ENCODE measurements at regions not wholly inside any gene's neighbourhood (a gene's known extent, or its start where the extent isn't known, plus 50 kb on each side); places are given as distances from the start of the nearest gene placed in this dataset.
A peak's percentile ranks its signal among the peaks of the same experiment; 100 is the strongest.

GRCh38 chr2:234691968-234692955 is 195.4 kb upstream of the ARL4C start:
- no peak for DNase-seq

GRCh38 chr2:234691214-234691575 is 194.3 kb upstream of the ARL4C start:
- DNase-seq: no peak

DNA sequence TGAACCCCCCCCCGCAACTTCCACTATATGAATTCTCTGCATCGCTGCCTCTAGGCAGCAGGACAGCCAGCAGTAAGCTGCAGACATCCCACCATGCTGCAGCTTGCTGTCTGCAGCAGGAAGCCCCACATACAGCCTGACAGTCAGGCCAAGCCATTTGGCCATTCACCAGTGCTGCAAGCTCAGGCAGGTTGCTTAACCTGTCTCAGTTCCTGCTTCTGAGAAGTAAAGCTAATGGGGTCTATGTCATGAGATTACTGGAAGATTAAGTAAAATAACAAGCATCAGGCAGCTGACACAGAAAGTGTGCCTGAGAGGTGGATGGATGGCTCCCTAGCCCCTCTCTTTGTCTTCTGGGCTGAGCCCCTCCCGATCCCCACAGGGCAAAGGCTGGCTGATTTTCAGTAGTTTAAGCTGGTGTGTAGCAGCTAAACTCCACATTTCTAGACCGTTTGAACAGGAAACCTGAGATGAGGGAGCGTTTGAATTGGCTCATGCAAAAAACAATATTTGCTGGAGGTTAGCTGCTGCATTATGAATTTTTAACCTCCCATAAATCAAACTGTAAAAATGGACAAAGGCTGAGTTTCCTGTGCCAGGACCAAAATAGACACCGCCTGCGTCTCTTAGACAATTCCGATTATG is 193.8 kb upstream of the ARL4C start:
- DNase-seq: peak; percentile 52

DNA sequence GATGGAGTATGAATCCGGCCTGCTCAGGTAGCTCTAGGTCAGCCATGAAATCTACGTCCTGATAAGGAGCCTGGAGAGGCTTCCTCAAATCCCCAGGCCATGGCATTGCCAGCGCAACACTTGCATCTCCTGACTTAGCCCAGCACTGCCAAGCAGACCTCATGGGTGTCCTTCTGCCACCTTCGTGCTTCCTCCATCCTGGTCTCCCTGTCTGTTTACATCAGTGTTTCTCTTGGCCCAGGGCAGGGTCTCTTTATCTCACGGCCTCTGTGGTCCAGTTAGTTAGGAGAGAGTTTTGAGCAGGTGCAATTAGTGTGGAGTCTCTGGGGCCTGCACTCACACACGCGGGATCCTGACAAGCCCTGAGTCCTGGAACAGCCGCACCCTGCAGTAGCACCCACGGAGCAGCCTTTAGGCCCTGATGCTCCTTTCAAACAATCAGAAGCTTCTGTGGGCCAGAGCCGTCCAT is 193.1 kb upstream of the ARL4C start:
- DNase-seq: no peak

DNA sequence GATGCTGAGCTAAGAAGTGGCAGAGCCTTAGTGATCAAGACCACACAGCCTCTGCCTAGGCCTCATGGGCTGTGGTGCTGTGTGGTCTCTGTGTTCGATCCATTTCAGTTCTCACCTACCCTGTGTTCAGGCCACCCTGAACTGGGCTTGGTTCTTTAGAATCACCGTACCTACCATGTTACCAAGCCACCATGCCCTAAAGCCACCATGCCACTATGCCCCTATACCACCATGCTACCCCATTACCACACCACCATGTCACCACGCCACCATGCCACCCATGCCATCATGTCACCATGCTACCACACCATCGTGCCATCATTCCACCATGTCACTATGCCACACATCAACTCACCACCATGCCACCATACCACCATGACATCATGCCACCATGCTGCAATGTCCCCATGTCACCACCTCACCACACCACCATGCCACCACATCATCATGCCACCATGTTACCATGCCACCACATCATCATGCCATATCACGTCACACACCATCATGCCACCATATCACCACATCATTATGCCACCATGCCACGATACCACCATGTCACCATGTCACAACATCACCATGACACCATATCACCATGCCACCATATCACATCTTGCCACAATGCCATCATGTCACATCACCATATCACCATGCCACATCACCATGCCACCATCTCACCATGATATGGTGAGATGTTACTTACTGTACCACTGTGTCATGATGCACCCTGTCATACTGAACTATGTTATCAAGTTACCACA is 191.0 kb upstream of the ARL4C start:
- no peak for DNase-seq

DNA sequence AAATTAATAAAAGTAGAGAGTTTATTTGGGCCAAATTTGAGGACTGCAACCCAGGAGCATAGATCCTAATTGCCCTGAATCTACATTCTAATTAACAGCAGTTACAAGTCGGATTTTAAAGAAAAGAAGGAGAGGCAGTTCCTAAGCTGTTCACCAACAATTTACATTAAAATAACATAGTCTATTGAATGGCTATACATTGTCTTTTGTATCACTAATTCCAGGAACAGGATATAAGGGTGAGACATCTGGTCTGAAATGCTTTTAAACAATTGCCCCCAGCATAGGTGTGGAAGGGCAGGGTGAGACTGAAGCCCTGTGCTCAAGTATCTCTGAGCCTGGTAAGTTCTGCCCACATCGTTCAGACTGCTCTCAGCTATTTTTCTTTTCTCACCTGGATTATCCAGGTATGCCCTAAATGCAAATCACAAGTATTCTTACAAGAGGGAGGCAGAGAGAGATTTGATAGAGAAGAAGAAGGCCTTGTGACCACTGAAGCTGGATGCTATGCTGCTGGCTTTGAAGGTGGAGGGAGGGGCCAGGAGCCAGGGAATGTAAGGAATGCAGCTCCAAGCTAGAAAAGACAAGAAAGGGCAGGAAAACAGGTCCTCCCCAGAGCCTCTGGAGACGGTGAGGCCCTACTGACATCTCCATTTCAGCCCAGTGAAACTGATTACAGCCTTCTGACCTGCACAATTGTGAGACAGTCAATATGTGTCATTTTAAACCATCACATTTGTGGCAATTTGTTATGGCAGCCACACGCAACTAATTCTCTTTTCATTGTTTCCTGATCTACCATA is 189.4 kb upstream of the ARL4C start:
- DNase-seq: no peak

DNA sequence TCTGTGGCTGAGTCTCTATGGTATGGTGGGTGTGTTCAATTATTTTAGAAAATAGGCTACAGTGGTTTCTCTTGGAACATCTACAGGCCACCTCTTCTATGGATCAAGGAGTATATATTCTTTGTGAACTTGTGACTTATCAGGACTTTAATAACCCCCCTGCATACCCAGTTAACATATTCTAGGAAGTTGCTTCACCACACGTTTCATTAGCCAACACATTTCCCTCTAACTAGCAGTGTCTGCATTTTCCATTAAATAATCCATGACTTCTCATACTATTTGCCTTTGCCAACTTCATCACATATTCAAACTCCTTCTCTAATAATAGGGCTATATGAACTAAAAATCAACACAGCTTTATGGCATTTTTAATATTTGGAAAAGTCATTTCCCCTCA is 187.6 kb upstream of the ARL4C start:
- DNase-seq: no peak

- no peak for DNase-seq
Observed at GRCh38 chr2:234683950-234684349, 187.1 kb upstream of the ARL4C start.

GRCh38 chr2:234682492-234683228 is 185.8 kb upstream of the ARL4C start:
- no peak for DNase-seq

GRCh38 chr2:234680688-234681619 is 184.1 kb upstream of the ARL4C start:
- DNase-seq: no peak

GRCh38 chr2:234679741-234680687 is 183.1 kb upstream of the ARL4C start:
- DNase-seq: no peak

- no peak for DNase-seq
Observed at GRCh38 chr2:234679301-234679740, 182.4 kb upstream of the ARL4C start.

DNA sequence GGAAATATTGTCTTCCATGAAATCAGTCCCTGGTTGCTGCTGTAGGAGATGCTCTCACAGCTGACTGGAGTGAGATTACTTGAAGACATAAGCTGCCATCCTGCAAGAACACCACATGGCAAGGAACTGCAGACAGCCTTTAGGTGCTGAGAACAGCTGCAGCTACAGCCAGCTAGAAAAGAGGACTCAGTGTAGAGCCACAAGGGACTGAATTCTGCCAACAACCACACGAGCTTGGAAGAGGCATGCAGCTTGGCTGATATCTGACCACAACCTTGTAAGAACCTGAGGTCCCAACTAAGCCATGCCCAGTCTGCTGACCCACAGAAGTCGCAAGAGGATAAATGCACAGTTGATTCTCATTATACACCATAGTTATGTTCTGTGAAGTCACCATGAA is 181.8 kb upstream of the ARL4C start:
- no peak for DNase-seq

GRCh38 chr2:234677758-234678538 is 181.1 kb upstream of the ARL4C start:
- no peak for DNase-seq

DNA sequence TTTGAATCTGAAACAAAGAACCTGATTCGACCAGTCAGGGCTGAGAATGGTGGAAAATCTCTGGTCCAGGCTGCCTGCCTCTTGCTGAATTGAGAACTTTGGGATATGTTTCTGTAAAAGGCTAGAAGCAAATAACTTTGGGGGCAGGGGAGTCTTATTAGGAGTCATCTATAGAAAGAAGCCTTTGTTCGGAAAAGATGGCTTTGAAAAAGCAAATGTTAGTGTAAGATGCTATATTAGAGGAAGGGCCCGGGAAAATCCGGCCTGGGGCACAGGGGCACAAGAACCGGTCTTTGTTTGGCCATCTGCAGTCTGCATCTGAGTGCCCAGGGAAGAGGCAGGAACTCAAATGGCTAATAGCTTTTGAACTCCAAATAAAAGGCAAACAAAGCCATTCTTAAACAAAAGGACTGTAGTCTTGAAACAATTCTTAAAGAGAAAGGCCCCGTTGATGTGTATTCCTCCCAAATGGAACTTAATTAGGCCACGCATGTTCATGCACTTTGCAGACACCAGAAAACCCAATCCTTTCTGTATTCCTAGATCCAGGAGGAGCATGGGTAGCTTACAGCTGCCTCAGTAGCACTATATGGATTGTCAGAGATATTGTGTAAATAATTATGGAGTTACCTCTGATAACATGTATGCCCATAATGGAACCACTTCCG is 180.0 kb upstream of the ARL4C start:
- DNase-seq: no peak

- DNase-seq: no peak
Observed at GRCh38 chr2:234676109-234676782, 179.4 kb upstream of the ARL4C start.

GRCh38 chr2:234674781-234675201 is 177.9 kb upstream of the ARL4C start:
- DNase-seq: no peak
